ENCODE measurements at regions not wholly inside any gene's neighbourhood (a gene's known extent, or its start where the extent isn't known, plus 50 kb on each side); places are given as distances from the start of the nearest gene placed in this dataset.

DNA sequence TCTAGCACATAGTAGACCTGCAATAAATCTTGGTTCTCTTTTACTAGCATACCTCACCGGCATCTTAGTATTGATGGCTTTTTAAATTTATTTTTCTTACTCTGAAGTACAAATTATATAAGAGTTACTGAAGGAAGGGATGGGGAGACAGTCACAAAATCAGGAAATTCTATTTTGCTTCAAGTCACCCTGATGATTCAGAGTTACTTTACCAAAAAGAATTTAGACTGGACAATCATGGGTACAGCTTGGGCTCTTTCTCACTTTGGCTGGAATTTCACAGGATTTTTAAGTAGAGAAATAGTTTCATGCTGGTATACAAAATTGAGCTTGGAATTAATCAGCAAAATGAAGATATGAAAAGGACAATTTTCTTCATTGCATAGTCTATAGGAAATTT lies 919.2 kb downstream of the METTL15 start:
- TF ChIP-seq SIN3A (IDR thresholded peaks at IDR 0.05; ENCODE audit: borderline replicate concordance, insufficient read depth, low read depth, low read length) (no peak), POLR2AphosphoS5 (IDR thresholded peaks at IDR 0.05; ENCODE audit: low read depth, low read length) (no peak), TCF7L2 (IDR thresholded peaks at IDR 0.05; ENCODE audit: low read depth, low read length) (no peak)
- TF ChIP-seq, protein P1, sequence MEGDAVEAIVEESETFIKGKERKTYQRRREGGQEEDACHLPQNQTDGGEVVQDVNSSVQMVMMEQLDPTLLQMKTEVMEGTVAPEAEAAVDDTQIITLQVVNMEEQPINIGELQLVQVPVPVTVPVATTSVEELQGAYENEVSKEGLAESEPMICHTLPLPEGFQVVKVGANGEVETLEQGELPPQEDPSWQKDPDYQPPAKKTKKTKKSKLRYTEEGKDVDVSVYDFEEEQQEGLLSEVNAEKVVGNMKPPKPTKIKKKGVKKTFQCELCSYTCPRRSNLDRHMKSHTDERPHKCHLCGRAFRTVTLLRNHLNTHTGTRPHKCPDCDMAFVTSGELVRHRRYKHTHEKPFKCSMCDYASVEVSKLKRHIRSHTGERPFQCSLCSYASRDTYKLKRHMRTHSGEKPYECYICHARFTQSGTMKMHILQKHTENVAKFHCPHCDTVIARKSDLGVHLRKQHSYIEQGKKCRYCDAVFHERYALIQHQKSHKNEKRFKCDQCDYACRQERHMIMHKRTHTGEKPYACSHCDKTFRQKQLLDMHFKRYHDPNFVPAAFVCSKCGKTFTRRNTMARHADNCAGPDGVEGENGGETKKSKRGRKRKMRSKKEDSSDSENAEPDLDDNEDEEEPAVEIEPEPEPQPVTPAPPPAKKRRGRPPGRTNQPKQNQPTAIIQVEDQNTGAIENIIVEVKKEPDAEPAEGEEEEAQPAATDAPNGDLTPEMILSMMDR (IDR thresholded peaks at IDR 0.05): no peak
- TF ChIP-seq, protein P2, sequence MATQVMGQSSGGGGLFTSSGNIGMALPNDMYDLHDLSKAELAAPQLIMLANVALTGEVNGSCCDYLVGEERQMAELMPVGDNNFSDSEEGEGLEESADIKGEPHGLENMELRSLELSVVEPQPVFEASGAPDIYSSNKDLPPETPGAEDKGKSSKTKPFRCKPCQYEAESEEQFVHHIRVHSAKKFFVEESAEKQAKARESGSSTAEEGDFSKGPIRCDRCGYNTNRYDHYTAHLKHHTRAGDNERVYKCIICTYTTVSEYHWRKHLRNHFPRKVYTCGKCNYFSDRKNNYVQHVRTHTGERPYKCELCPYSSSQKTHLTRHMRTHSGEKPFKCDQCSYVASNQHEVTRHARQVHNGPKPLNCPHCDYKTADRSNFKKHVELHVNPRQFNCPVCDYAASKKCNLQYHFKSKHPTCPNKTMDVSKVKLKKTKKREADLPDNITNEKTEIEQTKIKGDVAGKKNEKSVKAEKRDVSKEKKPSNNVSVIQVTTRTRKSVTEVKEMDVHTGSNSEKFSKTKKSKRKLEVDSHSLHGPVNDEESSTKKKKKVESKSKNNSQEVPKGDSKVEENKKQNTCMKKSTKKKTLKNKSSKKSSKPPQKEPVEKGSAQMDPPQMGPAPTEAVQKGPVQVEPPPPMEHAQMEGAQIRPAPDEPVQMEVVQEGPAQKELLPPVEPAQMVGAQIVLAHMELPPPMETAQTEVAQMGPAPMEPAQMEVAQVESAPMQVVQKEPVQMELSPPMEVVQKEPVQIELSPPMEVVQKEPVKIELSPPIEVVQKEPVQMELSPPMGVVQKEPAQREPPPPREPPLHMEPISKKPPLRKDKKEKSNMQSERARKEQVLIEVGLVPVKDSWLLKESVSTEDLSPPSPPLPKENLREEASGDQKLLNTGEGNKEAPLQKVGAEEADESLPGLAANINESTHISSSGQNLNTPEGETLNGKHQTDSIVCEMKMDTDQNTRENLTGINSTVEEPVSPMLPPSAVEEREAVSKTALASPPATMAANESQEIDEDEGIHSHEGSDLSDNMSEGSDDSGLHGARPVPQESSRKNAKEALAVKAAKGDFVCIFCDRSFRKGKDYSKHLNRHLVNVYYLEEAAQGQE (IDR thresholded peaks at IDR 0.05; ENCODE audit: insufficient read depth in 1 of 2, low read depth in 2 of 2, low read length in 1 of 2): no peak
